ENCODE measurements at regions not wholly inside any gene's neighbourhood (a gene's known extent, or its start where the extent isn't known, plus 50 kb on each side); places are given as distances from the start of the nearest gene placed in this dataset.

DNA sequence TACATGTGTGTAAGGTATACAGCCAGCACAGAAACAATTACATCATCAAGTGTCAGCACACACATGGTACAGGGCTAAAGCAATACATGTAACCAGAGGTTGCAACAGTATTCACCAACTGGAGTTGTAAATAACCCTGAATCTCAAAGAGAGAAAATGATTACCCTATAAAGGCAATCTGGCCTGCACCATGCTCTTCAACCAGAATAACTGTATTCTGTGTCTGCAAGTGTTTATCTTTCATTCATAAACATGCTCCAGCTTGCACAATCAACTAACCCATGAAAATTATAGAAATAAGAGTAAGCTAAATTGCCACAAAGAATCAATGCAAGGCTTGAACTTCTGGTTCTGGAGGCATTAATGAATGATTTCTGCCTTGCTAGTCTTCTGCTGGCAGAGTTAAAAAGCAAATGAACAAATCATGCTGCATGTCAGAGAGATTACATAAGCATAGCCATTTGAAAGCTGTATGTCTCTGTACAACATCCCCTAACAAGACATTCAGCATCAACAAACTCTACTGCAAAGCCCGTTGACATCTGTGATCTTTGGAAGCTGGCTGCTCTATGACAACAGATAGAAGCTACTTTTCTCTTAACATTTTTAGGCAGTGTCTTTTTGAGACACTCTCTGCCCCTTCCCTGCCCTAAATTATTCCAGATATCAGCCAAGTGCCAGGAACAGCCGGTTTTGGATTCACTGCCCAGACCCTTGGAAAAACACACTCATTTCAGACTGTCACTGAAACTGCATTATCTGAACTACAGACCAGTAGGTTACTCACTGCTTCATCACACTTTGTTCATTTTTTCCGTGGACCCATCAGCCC lies 871.0 kb downstream of the OTOL1 start:
- TF ChIP-seq, protein P1, sequence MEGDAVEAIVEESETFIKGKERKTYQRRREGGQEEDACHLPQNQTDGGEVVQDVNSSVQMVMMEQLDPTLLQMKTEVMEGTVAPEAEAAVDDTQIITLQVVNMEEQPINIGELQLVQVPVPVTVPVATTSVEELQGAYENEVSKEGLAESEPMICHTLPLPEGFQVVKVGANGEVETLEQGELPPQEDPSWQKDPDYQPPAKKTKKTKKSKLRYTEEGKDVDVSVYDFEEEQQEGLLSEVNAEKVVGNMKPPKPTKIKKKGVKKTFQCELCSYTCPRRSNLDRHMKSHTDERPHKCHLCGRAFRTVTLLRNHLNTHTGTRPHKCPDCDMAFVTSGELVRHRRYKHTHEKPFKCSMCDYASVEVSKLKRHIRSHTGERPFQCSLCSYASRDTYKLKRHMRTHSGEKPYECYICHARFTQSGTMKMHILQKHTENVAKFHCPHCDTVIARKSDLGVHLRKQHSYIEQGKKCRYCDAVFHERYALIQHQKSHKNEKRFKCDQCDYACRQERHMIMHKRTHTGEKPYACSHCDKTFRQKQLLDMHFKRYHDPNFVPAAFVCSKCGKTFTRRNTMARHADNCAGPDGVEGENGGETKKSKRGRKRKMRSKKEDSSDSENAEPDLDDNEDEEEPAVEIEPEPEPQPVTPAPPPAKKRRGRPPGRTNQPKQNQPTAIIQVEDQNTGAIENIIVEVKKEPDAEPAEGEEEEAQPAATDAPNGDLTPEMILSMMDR (conservative IDR thresholded peaks at IDR 0.05; ENCODE audit: low read depth, low read length), result no peak
- H3K4me3 ChIP-seq (ENCODE audit: low read length), result no peak overlapping the region
- no peak for DNase-seq (ENCODE audit: low read depth)

DNA sequence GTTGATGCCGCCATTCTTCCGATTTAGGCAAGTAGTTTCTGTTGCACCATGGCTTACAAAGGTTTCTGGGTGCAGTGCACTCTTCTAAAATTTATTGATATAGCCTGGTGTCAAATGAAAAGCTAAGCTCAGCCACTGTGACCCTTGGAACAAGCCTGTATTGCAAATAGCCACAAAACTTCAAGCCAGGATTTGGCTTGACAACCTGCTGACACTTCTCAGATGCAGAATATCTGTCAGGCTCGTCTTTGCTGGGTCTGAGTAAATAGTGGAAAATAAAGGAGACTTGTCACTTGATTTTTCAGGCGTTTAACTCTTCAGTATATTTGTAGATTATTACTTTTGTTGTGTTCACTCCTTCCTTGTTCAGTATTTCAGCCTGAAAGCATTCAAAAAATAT lies 871.8 kb downstream of the OTOL1 start:
- H3K4me3 ChIP-seq (ENCODE audit: low read length), result no peak overlapping the region
- DNase-seq (ENCODE audit: low read depth), result no peak
- TF ChIP-seq, protein P1 (conservative IDR thresholded peaks at IDR 0.05; ENCODE audit: low read depth, low read length), result no peak

GRCh38 chr3:162369306-162369705 lies 872.7 kb downstream of the OTOL1 start:
- no peak overlapping the region for H3K4me3 ChIP-seq (ENCODE audit: low read length)
- no peak for DNase-seq (ENCODE audit: low read depth)
- TF ChIP-seq, protein P1 (conservative IDR thresholded peaks at IDR 0.05; ENCODE audit: low read depth, low read length), result no peak

GRCh38 chr3:162370141-162370540 lies 873.5 kb downstream of the OTOL1 start:
- no peak overlapping the region for H3K4me3 ChIP-seq (ENCODE audit: low read length)
- TF ChIP-seq, protein P1 (conservative IDR thresholded peaks at IDR 0.05; ENCODE audit: low read depth, low read length), result no peak
- no peak for DNase-seq (ENCODE audit: low read depth)

GRCh38 chr3:162376761-162377160 lies 880.2 kb downstream of the OTOL1 start:
- no peak for DNase-seq (ENCODE audit: low read depth)
- TF ChIP-seq, protein P1 (conservative IDR thresholded peaks at IDR 0.05; ENCODE audit: low read depth, low read length), result no peak
- H3K4me3 ChIP-seq (ENCODE audit: low read length), result no peak overlapping the region

DNA sequence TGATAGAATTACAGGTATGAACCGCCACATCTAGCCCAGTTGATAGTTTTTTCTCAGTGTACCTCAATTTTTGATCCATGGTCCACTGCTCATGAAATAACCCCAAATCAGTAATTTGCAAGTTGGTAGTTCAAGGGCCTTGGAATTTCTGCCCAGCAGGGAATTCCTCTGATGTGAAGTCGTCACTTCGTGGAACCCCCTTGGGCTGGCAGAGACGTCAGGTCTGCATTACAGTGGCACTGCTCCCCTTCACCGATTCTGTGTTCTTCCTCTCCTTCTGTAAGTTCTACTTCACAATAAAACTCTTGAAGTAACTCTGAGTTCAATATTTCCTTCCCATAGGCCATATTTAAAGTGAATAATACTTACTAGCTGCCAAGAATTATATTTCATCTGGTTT lies 881.0 kb downstream of the OTOL1 start:
- no peak overlapping the region for H3K4me3 ChIP-seq (ENCODE audit: low read length)
- DNase-seq (ENCODE audit: low read depth), result no peak
- TF ChIP-seq, protein P1 (conservative IDR thresholded peaks at IDR 0.05; ENCODE audit: low read depth, low read length), result no peak

DNA sequence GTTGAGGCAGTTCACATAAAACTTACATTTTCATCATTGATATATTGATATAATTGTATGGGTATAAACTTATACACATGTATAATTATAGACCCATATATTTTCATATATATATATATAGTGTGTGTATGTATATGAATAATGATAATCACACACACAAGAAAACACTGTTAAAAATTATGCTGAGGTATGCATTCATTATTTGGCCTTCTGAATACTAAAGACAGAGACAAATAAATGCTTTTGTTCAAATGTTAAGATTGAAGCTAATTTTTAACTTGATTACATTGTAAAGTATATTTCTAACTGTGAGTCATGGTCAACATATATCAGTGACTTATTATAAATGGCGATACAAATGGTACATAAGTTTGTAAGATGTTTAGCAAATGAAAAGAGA lies 888.8 kb downstream of the OTOL1 start:
- TF ChIP-seq, protein P1 (conservative IDR thresholded peaks at IDR 0.05; ENCODE audit: low read depth, low read length), result no peak
- DNase-seq (ENCODE audit: low read depth), result no peak
- H3K4me3 ChIP-seq (ENCODE audit: low read length), result no peak overlapping the region
